GM23248 (cell line): ENCODE measurements at regions not wholly inside any gene's neighbourhood (a gene's known extent, or its start where the extent isn't known, plus 50 kb on each side); places are given as distances from the start of the nearest gene placed in this dataset.

Experiments used
- EZH2 ChIP-seq: fragments of 200-600 bp; sonication (generic); IDR thresholded peaks from 2 replicates; pipeline ENCODE4 v1.6.1; 2018; ENCODE audit warnings: antibody characterized with exemption, mild to moderate bottlenecking; ENCODE audit not compliant: insufficient read depth, poor library complexity, severe bottlenecking
- EZH2phosphoT487 ChIP-seq: fragments of 200-600 bp; sonication (generic); IDR thresholded peaks from 2 replicates; pipeline ENCODE4 v1.6.1; 2018; ENCODE audit warnings: antibody characterized with exemption, moderate library complexity, mild to moderate bottlenecking, low read depth; ENCODE audit not compliant: insufficient read depth

DNA sequence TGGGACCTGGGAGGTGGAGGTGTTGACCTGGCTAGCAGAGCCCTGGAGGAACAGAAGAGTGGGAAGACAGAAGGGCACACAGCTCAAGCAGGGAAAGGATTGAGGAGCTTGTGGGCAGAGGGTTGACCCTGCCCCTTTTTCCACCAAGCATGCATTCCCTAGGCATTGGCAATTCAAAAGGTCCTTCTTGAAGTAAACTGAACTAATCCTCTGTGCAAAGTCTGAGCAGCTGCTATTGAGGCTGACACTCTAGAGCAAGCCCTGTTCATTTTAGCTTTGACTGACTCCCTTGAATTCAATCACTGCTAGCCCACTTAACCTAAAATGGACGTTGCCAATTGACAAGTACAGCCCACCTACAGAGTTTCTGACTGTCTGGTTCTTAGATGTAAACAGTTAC, 116.5 kb upstream of the TNS3 start:
- no peak for TF ChIP-seq EZH2
- TF ChIP-seq EZH2phosphoT487, result no peak
